HepG2 (cell line): ENCODE measurements at regions not wholly inside any gene's neighbourhood (a gene's known extent, or its start where the extent isn't known, plus 50 kb on each side); places are given as distances from the start of the nearest gene placed in this dataset.

Experiments
- ATAC-seq: fragments of 200-7000 bp; cut with Tn5 transposase; 3 replicates; pipeline ENCODE4 v1.9.1; 2020; ENCODE audit warnings: mild to moderate bottlenecking, moderate library complexity
- BruUV-seq: library from RNA; stranded (reverse); fragments of 400-500 nt; replicated peaks from 2 replicates; lab custom pipeline; 2021; lab: Mats Ljungman, UMichigan
- CTCF ChIA-PET: fragments of 300-600 bp; formaldehyde crosslinking; extraction: SDS; loops from one replicate; lab custom pipeline; 2021; ENCODE audit warnings: low total read pairs, inconsistent platforms, low intra/inter-chr PET ratio; lab: Yijun Ruan, JAX
- POLR2A ChIA-PET: fragments of 350-600 bp; sonication (Branson Sonifier 250); formaldehyde crosslinking; loops from one replicate; lab custom pipeline; 2020; ENCODE audit warnings: antibody characterized with exemption, inconsistent platforms; lab: Yijun Ruan, JAX
- DNase-seq: peaks from one replicate; pipeline ENCODE4 v3.0.0-alpha.2; 2015; ENCODE audit warnings: low spot score
- FAIRE-seq: peaks from 3 replicates; lab custom pipeline; 2011; peaks lifted over from hg19 to GRCh38; lab: Jason Lieb, UNC
- H2AFZ ChIP-seq: one replicate; pipeline ENCODE4 v1.6.1; 2011; ENCODE audit warnings: low read length, inconsistent platforms
- H3K27ac ChIP-seq: fragments of 300-600 bp; 3 replicates; pipeline ENCODE4 v1.8.0; 2011; ENCODE audit warnings: mixed run types, mild to moderate bottlenecking, mixed read lengths, low read length, inconsistent platforms; ENCODE audit not compliant: insufficient read depth; ENCODE audit errors: extremely low read length
- H3K27me3 ChIP-seq, 2 experiments: fragments of 200-600 bp in 1 of 2; 2 replicates in 1 of 2; 3 replicates in 1 of 2; pipeline versions ENCODE4 v1.6.0 to v1.8.0; 2011; ENCODE audit warnings: low read length in 2 of 2, mild to moderate bottlenecking in 2 of 2, moderate library complexity in 2 of 2, inconsistent platforms in 1 of 2; ENCODE audit not compliant: insufficient read depth in 2 of 2, control insufficient read depth in 1 of 2
- H3K36me3 ChIP-seq, 2 experiments: fragments of 200-600 bp in 1 of 2; replicated peaks in 1 of 2; 2 replicates in 1 of 2; 3 replicates in 1 of 2; pipeline versions ENCODE4 v1.5.1 to v1.8.0; 2011; ENCODE audit warnings: low read length in 2 of 2, inconsistent platforms in 1 of 2; ENCODE audit not compliant: insufficient read depth in 2 of 2, control insufficient read depth in 1 of 2
- H3K4me1 ChIP-seq: 2 replicates; pipeline ENCODE4 v1.5.1; 2012; ENCODE audit warnings: low read length, inconsistent platforms; ENCODE audit not compliant: insufficient read depth
- H3K4me2 ChIP-seq: 2 replicates; pipeline ENCODE4 v1.6.0; 2011; ENCODE audit warnings: low read depth, low read length, inconsistent platforms
- H3K4me3 ChIP-seq, 3 experiments: fragments of 200-600 bp in 1 of 3; sonication (generic), shearing (Covaris generic) in 1 of 3; replicated peaks in 1 of 3; 2 replicates each; pipeline ENCODE4 v1.5.1; 2011 to 2016; ENCODE audit warnings: low read length in 3 of 3, inconsistent platforms in 2 of 3, low read depth in 2 of 3, mild to moderate bottlenecking in 2 of 3, control low read depth in 1 of 3, mixed read lengths in 1 of 3; ENCODE audit not compliant: insufficient read depth in 1 of 3
- H3K79me2 ChIP-seq: one replicate; pipeline ENCODE4 v1.6.1; 2011; ENCODE audit warnings: low read length, inconsistent platforms; ENCODE audit not compliant: insufficient read depth
- H3K9ac ChIP-seq: 2 replicates; pipeline ENCODE4 v1.6.0; 2011; ENCODE audit warnings: mild to moderate bottlenecking, low read depth, low read length, inconsistent platforms; ENCODE audit not compliant: insufficient read depth
- H3K9me3 ChIP-seq: 2 replicates; pipeline ENCODE4 v1.5.1; 2012; ENCODE audit warnings: mild to moderate bottlenecking, low read length
- H4K20me1 ChIP-seq: 2 replicates; pipeline ENCODE4 v1.6.0; 2011; ENCODE audit warnings: inconsistent platforms, mild to moderate bottlenecking, low read length, moderate library complexity; ENCODE audit not compliant: insufficient read depth
- THAP11 ChIP-seq: IDR thresholded peaks from 2 replicates; pipeline ENCODE4 v1.6.1; 2016; ENCODE audit warnings: missing biosample characterization, missing genetic modification reagents
- ZNF121 ChIP-seq: sonication (generic); formaldehyde crosslinking; IDR thresholded peaks from 2 replicates; pipeline ENCODE4 v1.5.0; 2020; ENCODE audit warnings: mild to moderate bottlenecking, missing genetic modification reagents
- ZNF784 ChIP-seq: sonication (generic); formaldehyde crosslinking; IDR thresholded peaks from 2 replicates; pipeline ENCODE4 v1.5.1; 2020; ENCODE audit warnings: missing genetic modification reagents, mild to moderate bottlenecking, borderline replicate concordance
- WGBS: methylation state at CpG from one replicate; pipeline ENCODE4 v1.1.6; 2017; ENCODE audit warnings: low lambda C conversion rate; 5-methylcytosine and 5-hydroxymethylcytosine counted together
- in situ Hi-C: cut with HindIII; loops from 2 replicates; pipeline ENCODE4 v1.10.0; 2017; ENCODE audit warnings: low pct_unique_long_range_greater_than_20kb; ENCODE audit not compliant: extremely low pct_ligation_motif_present
- intact Hi-C: fragments of 100-400 bp; cut with micrococcal nuclease; formaldehyde crosslinking; loops from one replicate; pipeline ENCODE4 v1.10.0; 2022; ENCODE audit not compliant: unreplicated experiment

- whole genome bisulfite sequencing, result 19% methylated on average over 4 of the region's 4 CpGs
- Histone ChIP-seq H3K4me2 (no peak overlapping the region), H3K79me2 (no peaks in the 10 kb centered on the region), H3K4me3 (no peak overlapping the region), H2AFZ (no peak overlapping the region), H3K27ac (no peak overlapping the region), H3K4me1 (peaks cover 8% of the 10 kb centered on the region), H3K36me3 (no peaks in the 10 kb centered on the region), H3K9me3 (no peaks in the 10 kb centered on the region), H3K9ac (no peak overlapping the region), H3K27me3 (peaks cover 0 to 6% of the 10 kb centered on the region in 2 experiments; a peak in 1 of 5 replicates), H4K20me1 (no peaks in the 10 kb centered on the region)
- DNase-seq (no peak), ATAC-seq (no peak), FAIRE-seq (no peak)
- CTCF ChIA-PET, result no interaction called here
- 0 out of 2 replicates have a peak, but pooled peaks have one; percentile 14 for TF ChIP-seq ZNF121 (CRISPR knock-in tag)
- no peak for TF ChIP-seq THAP11 (CRISPR knock-in tag)
- intact Hi-C loops, result no loop called here
- in situ Hi-C loops, result no loop called here
- POLR2A ChIA-PET, result no interaction called here
- no TSS peak for BruUV-seq
These were observed 133.6 kb downstream of the ADSS2 start for GRCh38 chr1:244318078-244318477.

- in situ Hi-C loops (no loop called here), intact Hi-C loops (no loop called here)
- no peak overlapping the region for H3K27ac ChIP-seq
- H3K9me3 ChIP-seq, result no peaks in the 10 kb centered on the region
- H3K4me1 ChIP-seq, result peaks cover 12% of the 10 kb centered on the region
- H3K36me3 ChIP-seq, result no peaks in the 10 kb centered on the region
- H3K4me3 ChIP-seq, result no peak overlapping the region
- no peak overlapping the region for H2AFZ ChIP-seq
- H3K9ac ChIP-seq, result no peak overlapping the region
- H4K20me1 ChIP-seq, result no peaks in the 10 kb centered on the region
- ATAC-seq (no peak), DNase-seq (no peak), FAIRE-seq (no peak)
- POLR2A ChIA-PET, result no interaction called here
- BruUV-seq, result no TSS peak
- no peak overlapping the region for H3K4me2 ChIP-seq
- no peaks in the 10 kb centered on the region for H3K79me2 ChIP-seq
- peaks cover 0 to 6% of the 10 kb centered on the region in 2 experiments; a peak in 1 of 5 replicates for H3K27me3 ChIP-seq
- 59% methylated on average over 5 of the region's 5 CpGs for WGBS
- TF ChIP-seq ZNF784 (CRISPR knock-in tag), result no peak
- CTCF ChIA-PET, result no interaction called here
These were observed 133.2 kb downstream of the ADSS2 start for GRCh38 chr1:244318512-244318911.
